NCI-H2196 treated with DMSO at 0.1 percent for 48 hours (cell line): ENCODE measurements at regions not wholly inside any gene's neighbourhood (a gene's known extent, or its start where the extent isn't known, plus 50 kb on each side); places are given as distances from the start of the nearest gene placed in this dataset.

Experiments
- DNase-seq: peaks from one replicate; lab custom pipeline; 2025; ENCODE audit not compliant: unreplicated experiment; lab: John Stamatoyannopoulos, UW

- no peak for DNase-seq
Measured at GRCh38 chr9:18379073-18379811, 94.7 kb upstream of the ADAMTSL1 start.

- DNase-seq, result no peak
Measured at GRCh38 chr9:18382243-18382642, 91.7 kb upstream of the ADAMTSL1 start.

GRCh38 chr9:18384066-18384465 lies 89.9 kb upstream of the ADAMTSL1 start:
- no peak for DNase-seq

GRCh38 chr9:18385696-18386490 lies 88.1 kb upstream of the ADAMTSL1 start:
- no peak for DNase-seq

GRCh38 chr9:18390393-18390792 lies 83.6 kb upstream of the ADAMTSL1 start:
- no peak for DNase-seq

GRCh38 chr9:18393340-18394130 lies 80.4 kb upstream of the ADAMTSL1 start:
- peak; percentile 98 for DNase-seq

- no peak for DNase-seq
Measured at GRCh38 chr9:18394847-18395351, 79.1 kb upstream of the ADAMTSL1 start.

GRCh38 chr9:18396102-18396728 lies 77.7 kb upstream of the ADAMTSL1 start:
- no peak for DNase-seq

GRCh38 chr9:18397076-18397475 lies 76.9 kb upstream of the ADAMTSL1 start:
- no peak for DNase-seq

- no peak for DNase-seq
Measured at GRCh38 chr9:18398038-18398437, 75.9 kb upstream of the ADAMTSL1 start.

- no peak for DNase-seq
Measured at GRCh38 chr9:18404434-18405029, 69.4 kb upstream of the ADAMTSL1 start.

GRCh38 chr9:18405240-18405639 lies 68.7 kb upstream of the ADAMTSL1 start:
- DNase-seq, result no peak

- no peak for DNase-seq
Measured at GRCh38 chr9:18410983-18411382, 63.0 kb upstream of the ADAMTSL1 start.

GRCh38 chr9:18421391-18421790 lies 52.6 kb upstream of the ADAMTSL1 start:
- DNase-seq, result no peak

- no peak for DNase-seq
Measured at GRCh38 chr9:18422296-18423036, 51.5 kb upstream of the ADAMTSL1 start.

- DNase-seq, result no peak
Measured at GRCh38 chr9:18423791-18424531, 50.0 kb upstream of the ADAMTSL1 start.
